DND-41 (cell line): ENCODE measurements at regions not wholly inside any gene's neighbourhood (a gene's known extent, or its start where the extent isn't known, plus 50 kb on each side); places are given as distances from the start of the nearest gene placed in this dataset.
"Not testable (repeated sequence)": the region's sequence is repeated elsewhere in the genome, so short reads cannot be mapped to it uniquely, and the experiment has no call there.

ENCODE experiments used
- EZH2 ChIP-seq: IDR thresholded peaks from 3 replicates; pipeline ENCODE4 v1.6.1; 2012; ENCODE audit warnings: borderline replicate concordance, low read depth, mild to moderate bottlenecking, moderate library complexity, low read length, inconsistent platforms; ENCODE audit not compliant: severe bottlenecking
- TF ChIP-seq, protein P1 (sequence below): IDR thresholded peaks from 2 replicates; pipeline ENCODE4 v1.5.1; 2012; ENCODE audit warnings: borderline replicate concordance, low read length, moderate library complexity, mild to moderate bottlenecking; ENCODE audit not compliant: poor library complexity, severe bottlenecking; ENCODE audit errors: extremely low read depth

- TF ChIP-seq, protein P1, sequence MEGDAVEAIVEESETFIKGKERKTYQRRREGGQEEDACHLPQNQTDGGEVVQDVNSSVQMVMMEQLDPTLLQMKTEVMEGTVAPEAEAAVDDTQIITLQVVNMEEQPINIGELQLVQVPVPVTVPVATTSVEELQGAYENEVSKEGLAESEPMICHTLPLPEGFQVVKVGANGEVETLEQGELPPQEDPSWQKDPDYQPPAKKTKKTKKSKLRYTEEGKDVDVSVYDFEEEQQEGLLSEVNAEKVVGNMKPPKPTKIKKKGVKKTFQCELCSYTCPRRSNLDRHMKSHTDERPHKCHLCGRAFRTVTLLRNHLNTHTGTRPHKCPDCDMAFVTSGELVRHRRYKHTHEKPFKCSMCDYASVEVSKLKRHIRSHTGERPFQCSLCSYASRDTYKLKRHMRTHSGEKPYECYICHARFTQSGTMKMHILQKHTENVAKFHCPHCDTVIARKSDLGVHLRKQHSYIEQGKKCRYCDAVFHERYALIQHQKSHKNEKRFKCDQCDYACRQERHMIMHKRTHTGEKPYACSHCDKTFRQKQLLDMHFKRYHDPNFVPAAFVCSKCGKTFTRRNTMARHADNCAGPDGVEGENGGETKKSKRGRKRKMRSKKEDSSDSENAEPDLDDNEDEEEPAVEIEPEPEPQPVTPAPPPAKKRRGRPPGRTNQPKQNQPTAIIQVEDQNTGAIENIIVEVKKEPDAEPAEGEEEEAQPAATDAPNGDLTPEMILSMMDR = not testable (repeated sequence)
- not testable (repeated sequence) for TF ChIP-seq EZH2
Observed at GRCh38 chr21:9017206-9017605, 1504.2 kb upstream of the TPTE start.
